Fibroblast of skin of abdomen (primary cell): ENCODE measurements at regions not wholly inside any gene's neighbourhood (a gene's known extent, or its start where the extent isn't known, plus 50 kb on each side); places are given as distances from the start of the nearest gene placed in this dataset.
"Not testable (repeated sequence)": the region's sequence is repeated elsewhere in the genome, so short reads cannot be mapped to it uniquely, and the experiment has no call there.

Source experiments
- DNase-seq: peaks from one replicate; pipeline ENCODE4 v3.0.0-alpha.2; 2013

DNA sequence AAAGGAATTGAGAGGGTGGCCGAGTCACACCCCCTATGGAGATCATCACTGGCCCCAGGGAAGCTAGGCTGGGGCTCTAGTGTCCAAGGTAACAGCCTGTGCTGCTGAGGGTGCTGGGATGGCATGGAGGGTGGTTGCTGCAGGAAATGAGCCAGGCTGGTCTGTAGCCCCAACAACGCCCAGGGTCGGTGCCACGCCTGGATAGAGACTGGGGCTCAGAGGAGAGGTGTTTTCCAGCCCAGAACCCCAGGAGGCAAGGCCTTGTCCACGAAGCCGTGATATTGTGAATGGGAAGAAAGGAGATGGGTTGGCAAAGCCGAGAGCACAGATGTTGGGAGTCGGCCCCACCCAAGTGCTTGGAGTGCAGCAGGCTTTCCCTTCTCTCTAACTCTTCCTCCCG, 68.9 kb upstream of the ACTRT2 start:
- no peak for DNase-seq

DNA sequence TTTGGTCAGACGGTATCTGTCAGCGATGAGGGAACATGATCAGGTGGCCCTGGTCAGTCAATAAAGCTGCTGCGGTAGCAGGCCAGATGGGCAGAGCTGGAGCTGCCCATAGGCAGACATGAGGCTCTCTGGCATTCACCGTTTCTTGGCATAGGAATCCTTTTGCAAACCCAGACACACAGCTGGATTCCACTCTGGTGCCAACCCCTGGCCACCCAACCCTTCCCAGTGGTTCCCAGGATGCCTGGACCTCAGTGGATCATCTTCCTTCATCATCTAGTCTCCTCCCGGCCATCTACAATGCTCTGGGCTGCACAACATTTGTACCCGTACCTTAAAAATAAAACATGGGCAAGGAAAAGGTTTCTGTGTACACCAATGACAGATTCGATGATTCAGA, 68.3 kb upstream of the ACTRT2 start:
- no peak for DNase-seq

DNA sequence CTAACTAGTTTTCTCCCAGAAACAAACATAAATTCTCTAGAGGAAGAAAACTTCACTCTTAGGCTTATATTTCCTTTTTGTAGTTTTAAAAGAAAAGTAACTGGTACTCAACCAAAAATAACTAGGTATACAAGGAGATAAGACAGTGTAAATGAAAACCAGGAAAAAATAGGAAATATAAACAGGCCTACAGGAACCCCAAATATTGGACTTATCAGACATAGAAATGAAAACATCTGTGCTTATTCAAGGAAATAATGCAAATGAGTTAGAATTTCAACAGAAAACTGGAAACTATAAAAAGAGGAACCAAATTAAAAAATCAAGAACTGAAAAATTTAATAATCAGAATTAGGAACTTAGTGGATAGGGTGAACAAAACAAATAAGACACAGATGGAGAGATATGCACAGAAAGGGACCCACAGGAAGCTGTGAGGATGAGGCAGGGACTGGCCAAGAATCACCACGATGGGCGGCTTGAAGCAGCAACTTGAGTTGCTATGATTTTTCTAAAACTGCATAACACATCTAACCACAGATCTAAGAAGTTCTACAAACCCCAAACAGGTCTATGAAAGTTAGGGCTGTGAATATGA, 67.5 kb upstream of the ACTRT2 start:
- DNase-seq: no peak

DNA sequence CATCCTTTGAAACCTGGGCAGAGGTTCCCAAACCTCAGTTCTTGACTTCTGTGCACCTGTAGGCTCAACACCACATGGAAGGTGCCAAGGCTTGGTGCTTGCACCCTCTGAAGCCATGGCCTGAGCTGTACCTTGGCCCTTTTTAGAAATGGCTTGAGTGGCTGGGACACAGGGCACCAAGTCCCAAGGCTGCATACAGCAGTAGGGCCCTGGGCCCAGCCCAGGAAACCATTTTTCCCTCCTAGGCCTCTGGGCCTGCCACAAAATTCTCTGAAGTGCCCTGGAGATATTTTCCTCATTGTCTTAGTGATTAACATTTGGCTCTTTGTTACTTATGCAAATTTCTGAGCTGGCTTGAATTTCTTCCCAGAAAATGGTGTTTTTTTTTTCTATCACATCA, 65.6 kb upstream of the ACTRT2 start:
- DNase-seq: no peak

DNA sequence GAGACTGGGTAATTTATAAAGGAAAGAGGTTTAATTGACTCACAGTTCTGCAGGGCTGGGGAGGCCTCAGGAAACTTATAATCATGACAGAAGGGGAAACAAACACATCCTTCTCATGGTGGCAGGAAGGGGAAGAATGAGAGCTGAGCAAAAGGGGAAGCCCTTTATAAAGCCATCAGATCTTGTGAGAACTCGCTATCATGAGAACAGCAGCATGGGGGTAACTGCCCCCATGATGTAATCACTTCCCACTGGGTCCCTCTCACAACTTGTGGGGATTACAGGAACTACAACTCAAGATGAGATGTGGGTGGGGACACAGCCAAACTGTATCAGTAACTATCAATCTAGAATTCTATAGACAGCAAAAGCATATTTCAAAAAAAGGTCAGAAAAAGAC, 64.7 kb upstream of the ACTRT2 start:
- no peak for DNase-seq

DNA sequence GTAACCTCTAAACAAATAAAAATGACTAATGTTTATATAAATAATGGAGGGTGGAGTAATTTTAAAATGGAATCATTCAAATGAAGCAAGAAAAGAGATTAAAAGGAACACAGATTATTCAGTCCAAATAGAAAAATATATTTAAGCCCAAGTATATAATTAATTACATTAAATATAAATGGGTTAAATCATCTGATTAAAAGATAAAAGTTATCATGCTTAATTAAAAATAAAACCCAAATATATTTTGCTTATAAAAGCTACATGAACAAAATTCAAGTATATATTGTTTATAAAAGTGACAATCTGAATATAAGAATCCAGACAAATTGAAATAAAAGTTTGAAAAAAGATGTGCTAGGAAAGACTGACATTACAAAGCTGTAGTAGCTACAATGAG, 63.9 kb upstream of the ACTRT2 start:
- DNase-seq: no peak

DNA sequence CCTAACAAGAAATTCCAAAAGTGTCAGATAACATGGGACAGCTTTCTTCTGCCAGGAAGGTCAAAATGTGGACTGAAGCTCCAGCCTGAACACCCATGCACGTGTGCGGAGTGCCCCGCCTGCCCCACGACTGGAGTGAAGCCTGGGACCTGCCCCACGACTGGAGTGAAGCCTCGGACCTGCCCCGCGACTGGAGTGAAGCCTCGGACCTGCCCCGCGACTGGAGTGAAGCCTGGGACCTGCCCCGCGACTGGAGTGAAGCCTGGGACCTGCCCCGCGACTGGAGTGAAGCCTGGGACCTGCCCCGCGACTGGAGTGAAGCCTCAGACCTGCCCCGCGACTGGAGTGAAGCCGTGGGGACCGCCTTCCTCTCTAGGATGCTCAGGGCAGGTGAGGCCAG, 61.4 kb upstream of the ACTRT2 start:
- not testable (repeated sequence) for DNase-seq

DNA sequence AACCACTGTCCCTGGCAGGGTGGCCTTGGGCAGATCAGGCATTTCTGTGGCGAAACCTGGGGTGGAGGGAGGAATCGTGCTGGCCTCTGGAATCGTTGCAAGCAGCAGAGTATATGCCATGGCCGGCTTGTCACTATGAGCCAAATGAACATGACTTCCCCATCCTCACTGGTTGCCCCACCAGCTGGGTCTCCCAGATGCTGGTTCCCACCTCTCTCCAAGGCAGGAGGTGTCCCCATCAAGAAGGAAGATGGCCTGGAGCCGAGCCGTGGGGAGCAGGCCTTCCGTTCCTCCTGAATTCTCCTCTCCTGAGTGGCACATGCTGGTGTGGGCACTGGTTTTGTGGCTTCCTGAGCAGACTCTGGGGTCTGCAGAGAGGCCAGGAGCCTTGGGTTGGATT, 60.2 kb upstream of the ACTRT2 start:
- no peak for DNase-seq

DNA sequence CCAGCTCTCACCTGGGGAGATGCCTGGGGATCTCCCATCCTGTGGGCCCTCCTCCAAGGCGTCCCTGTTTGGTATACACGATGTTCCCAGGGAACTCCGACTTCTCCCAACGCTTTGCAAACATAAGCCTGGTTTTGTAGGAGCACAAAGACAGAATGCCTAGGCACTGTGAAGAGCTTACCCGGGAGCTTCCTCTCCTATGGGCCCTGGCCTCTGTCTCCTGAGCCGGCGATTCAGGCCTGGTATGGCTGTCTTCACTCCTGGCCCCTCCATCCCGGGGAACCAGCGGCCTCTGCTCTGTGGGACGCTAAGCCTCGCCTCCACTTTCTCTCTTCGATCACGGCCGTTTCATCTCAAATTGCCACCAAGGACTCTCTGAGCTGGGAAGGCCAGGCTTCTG, 59.6 kb upstream of the ACTRT2 start:
- no peak for DNase-seq

DNA sequence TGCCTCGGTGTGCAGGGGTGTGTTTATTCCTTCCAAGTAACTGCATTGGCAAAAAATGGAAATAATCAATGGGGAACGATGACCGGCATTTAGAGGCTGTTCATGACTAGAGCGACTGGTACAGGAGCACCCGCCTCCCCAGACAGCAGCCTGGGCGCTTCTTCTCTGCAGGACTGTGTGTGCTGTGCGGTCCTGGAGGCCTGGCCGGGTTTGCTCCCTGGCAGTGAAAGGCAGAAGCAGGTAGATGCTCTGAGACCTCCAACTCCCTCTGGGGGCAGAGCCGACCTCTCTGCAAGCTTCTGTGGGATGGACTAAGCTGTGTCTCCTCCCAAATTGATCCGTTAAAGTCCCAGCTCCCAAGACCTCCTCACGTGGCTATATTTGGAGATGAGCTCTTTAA, 59.2 kb upstream of the ACTRT2 start:
- no peak for DNase-seq

DNA sequence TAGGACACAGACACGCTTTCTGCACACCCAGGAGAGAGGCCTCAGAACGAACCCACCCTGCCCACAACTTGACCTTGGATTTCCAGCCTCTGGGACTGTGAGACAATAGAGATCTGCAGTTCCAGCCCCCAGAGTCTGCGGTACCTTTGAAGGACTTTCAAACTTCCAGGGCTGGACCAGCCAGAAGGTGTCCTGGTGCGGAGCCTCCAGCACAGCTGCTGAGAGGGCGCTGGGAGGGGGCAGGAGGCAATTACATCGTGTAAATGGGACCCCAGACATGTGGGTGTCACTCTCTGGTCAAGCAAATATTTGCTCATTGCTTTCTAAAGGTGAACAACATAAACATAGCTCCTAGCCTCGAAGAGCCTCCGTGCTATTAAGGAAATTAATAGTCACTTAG, 58.7 kb upstream of the ACTRT2 start:
- no peak for DNase-seq

DNA sequence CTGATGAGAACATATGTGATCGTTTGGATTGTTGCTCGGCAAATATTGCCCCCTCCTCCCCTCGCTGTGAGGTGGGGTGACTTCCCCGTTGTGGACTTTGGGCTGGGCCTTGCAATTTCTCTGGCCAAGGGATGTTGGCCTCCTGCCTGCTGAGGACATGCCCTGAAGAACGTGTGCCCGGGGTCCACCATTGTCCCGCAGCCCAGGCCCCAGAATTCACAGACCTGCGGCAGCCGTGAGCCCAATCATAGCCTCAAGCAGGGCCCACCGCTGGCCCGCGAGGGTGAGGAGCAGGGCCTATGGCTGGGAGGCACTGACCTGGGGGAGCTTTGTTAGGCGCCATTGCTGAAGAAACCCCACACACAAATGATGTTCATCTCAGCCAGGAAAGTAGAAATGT, 58.3 kb upstream of the ACTRT2 start:
- DNase-seq: no peak

DNA sequence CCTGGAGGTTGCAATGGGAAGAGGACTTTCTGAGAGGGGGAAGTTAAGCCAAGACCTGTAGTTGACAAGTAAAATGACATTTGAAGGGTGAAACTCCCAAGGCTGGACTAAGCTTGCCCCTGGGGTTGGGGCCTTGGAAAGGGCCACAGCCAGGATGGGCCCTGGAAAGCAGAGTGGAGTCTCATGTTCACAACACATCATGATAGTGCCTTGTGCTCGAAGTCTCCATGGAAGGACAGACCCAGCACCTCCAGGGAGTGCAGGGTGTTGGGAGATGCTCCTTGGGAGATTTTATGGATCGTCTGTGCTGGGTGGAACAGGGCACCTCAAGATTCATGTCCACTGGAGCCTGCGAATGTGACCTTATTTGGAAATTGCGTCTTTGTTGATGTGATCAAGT, 55.6 kb upstream of the ACTRT2 start:
- DNase-seq: no peak

DNA sequence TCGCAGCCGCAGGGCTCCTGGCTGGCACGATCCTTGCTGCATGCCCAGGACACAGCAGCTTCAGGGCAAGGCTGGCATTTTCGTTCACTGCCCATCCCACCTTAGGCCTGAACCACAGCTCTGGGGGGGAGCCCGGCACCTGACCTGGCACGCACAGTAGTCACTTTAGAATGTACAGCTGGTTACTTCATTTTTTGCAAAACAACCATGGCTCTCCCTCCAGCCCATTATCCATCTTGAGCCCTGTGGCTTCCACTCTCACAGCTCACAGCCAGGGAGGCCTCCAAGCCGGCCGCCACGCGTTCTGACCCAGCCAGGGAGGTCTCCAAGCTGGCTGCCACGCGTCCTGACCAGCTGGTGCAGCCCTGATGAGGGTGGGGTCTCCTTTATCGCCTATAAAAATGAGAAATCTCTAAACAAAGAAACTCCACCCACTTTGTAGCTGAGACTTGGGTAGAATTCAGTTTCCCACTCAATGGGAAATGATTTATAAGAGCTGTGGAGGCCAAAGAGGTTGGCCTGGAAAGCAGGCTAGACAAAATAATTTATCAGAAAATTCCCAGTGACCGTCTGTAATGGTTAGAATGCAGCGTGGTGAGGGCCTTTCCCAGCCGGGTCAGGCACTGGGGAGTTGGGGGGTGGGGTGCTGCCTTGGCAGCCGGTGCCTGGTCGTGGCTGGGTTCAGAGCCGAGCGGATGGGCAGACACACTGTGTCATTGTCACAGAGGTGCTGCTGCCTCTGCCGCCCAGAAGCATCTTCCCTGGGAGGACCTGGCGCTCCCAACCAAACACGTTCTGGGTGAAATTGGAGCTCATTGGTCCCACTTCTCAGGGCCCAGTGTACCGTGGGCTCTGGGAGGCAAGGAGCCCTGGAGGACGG, 54.6 kb upstream of the ACTRT2 start:
- no peak for DNase-seq

DNA sequence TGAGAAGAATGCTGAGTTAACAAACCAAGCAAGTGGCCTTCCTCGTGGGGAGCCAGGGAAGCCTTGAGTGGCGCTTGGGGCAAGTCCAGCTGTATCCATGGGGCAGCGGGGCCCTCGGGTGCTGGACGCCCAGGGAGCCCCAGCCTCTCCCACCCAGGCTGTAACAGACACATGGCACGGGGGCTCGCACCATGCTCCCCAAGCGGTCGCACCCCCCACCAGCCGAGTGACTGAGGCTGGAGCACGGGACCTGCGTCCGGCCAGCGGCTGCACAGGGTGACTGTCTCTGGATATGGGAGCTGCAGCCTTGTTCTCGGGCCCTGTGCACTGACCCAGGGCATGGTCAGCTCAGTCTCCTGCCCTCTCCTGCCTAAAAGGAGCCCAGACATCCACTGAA, 53.9 kb upstream of the ACTRT2 start:
- DNase-seq: no peak

DNA sequence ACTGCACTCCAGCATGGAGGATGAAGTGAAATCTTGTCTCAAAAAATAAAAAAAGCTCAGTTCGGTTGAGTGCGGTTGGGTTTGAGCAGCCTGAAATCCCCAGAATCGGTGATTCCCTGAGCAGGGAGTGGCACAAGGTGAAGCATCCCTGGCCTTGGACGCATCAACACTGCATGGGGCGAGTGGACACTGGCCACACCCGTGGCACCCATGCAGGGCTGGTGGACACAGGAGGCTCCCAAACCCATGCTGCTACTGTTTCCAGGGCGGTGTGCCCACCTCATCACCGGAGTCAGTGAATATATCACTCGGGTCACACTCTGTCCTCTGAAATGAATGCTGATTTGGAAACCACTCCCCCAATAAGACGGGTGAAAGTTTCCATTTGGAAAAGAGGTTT, 53.4 kb upstream of the ACTRT2 start:
- no peak for DNase-seq

DNA sequence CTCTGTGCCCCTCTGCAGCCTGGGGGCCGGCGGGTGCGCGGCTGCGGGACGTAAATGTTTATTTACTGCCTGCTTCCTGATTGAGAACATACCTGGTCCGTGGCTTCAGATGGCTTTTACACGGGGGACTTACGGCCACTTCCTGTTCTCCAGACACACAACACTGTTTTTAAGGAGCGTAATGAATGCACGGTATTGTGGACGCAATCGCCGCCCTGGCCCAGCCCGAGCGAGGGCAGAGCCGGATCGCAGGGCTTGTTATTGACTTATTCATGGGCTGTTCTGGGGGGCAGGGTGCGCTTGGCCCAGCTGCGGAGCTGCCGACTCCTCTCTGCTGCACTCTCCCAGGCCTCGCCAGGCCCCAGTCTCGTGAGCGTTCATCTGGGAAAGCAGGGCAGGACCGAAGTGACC, 52.8 kb upstream of the ACTRT2 start:
- no peak for DNase-seq

DNA sequence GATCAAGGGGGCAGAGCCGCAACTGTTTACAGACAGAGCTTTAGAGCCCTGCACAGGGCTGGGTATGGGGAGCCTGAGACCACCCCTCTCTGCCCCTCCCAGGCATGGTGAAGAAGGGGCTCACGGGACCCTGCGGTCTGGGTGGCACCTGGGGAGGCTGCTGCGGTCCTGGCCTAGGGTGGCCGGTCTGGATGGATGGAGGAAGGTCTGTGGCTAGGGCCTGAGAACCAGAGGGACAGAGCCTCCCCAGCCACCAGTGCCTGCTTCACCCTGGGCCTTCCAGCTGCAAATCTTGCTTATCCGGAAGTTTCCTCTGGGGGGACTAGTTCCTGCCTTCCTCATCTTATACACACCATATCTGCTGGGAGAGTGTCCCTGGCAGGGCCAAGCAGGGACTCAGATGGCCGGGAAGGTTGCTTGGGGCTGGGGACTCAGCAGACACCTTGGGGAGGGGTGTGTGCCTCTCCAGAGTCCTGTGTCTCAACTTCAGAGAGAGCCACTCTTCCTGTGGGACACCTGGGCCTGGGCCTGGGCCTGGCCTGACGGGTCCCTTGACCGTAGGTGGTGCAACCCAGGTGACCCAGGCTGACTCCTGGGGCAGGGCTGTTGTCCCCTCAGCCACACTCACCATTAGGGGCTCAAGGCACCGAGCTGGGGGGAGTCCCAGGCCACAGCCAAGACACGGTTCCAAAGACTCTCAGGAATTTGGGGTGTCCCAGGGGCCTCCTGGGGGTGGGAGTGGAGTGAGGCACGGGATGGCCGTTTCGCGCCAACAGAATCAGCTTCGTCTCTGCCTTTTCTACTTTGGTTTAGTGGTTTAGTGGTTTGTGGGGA, 52.0 kb upstream of the ACTRT2 start:
- no peak for DNase-seq

DNA sequence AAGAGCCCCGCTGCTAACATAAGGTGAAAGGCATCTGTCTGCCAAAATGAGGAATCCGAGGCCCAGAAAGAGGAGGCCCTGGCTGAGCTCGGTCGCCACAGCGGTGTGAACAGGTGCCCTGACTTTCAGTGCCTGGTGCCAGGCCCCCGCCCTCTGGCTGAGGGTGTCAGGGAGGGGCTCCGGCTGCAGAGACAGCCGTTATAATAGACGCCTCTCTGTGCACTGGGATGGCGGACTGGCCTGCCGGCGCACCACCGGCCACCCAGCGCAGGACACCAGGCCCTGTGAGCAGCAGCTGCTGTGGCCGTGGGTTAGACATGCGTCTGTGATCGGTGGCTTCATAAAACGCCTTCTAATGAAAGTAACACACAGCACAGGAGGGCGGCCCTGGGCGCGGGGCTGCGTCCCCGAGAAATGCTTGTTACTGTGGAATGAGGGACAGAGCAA, 51.4 kb upstream of the ACTRT2 start:
- no peak for DNase-seq

DNA sequence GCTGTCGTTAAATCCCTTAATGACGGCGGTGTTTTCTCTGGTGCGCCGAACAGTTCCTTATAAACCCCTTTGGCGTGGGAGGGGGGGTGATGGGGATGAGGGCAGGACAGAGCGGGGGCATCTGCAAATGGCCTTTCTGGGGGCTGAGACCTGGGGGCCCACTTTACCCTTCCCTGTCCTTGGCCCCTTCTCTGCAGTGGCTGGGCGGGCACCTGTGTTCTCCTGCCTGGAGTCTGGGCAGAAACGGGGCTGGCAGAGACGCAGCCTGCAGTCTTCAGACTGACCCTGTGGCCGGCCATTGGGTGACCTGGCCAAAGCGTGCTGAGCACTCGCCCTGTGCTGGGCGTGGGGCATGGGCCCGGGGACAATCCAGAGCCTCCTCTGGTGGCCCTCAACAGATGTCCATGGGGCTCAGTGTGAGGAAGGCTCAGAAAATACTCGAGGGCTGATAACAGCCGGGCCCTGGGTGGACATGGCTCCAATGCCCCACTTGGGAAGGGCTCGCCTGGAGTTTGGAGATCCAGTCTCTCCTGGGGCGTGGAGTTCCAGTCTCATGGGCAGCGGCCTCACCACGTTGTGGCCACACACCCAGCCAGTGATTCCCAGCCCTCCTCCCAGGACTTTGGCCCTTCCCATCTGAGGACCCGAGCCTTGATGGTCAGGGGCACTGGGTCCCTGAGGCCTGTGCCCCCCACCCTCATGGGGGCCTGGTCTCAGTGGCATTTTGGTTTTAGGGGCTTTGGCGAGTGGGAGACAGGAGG, 50.8 kb upstream of the ACTRT2 start:
- DNase-seq: no peak

DNA sequence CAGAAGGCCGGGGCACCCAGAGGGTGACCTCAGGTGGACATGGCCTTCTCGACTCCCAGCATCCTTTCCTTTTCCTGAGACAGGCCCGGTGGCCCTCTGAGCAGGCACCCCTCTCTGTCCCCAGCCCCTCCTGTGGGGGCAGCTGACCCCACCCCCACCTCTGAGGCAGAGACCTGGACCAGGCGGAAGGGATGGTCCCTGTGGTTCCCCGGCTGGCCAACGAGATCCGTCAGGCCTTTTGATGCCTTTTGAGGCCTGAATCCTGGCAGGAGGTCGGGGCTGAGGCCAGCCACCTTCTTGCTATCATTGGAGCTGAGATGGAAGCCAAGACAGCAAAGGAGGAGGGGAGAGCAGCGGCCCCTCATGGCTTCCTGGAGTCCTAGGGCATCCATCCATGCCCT, 50.2 kb upstream of the ACTRT2 start:
- DNase-seq: no peak
